ENCODE measurements at regions not wholly inside any gene's neighbourhood (a gene's known extent, or its start where the extent isn't known, plus 50 kb on each side); places are given as distances from the start of the nearest gene placed in this dataset.

- TF ChIP-seq CHD2 (IDR thresholded peaks at IDR 0.05; ENCODE audit: borderline replicate concordance, low read depth, low read length), result no peak
- no peak for TF ChIP-seq CHD1 (IDR thresholded peaks at IDR 0.05; ENCODE audit: low read depth, low read length)
- TF ChIP-seq CREB1 (IDR thresholded peaks at IDR 0.05; ENCODE audit: low read depth), result no peak
- no peak for TF ChIP-seq HDGF (IDR thresholded peaks at IDR 0.05)
- peak; percentile 8 to 12 (median 8); a peak in 2 of 6 replicates for TF ChIP-seq CTCF (IDR thresholded peaks at IDR 0.05 in 2 of 3, conservative IDR thresholded peaks at IDR 0.05 in 1 of 3; ENCODE audit: control insufficient read depth in 2 of 3, extremely low read depth in 1 of 3, insufficient read depth in 1 of 3, low read depth in 3 of 3, low read length in 3 of 3)
- no peak for TF ChIP-seq POLR2AphosphoS5 (IDR thresholded peaks at IDR 0.05; ENCODE audit: low read length)
- no peak for TF ChIP-seq REST (IDR thresholded peaks at IDR 0.05; ENCODE audit: low read depth, low read length)
- no peak for TF ChIP-seq CEBPB (IDR thresholded peaks at IDR 0.05; ENCODE audit: borderline replicate concordance in 1 of 2, low read depth in 2 of 2, low read length in 2 of 2)
- TF ChIP-seq MXI1 (IDR thresholded peaks at IDR 0.05; ENCODE audit: low read depth, low read length), result no peak
- TF ChIP-seq BCL11A (IDR thresholded peaks at IDR 0.05; ENCODE audit: low read depth, low read length), result no peak
- no peak for TF ChIP-seq EP300 (IDR thresholded peaks at IDR 0.05; ENCODE audit: borderline replicate concordance in 1 of 2, control insufficient read depth in 1 of 2, low read depth in 2 of 2, low read length in 2 of 2)
These were observed 356.7 kb downstream of the PDCD6IP start for GRCh38 chr3:34155108-34155507.
